ENCODE measurements at regions not wholly inside any gene's neighbourhood (a gene's known extent, or its start where the extent isn't known, plus 50 kb on each side); places are given as distances from the start of the nearest gene placed in this dataset.
"Not testable (repeated sequence)": the region's sequence is repeated elsewhere in the genome, so short reads cannot be mapped to it uniquely, and the experiment has no call there.

DNA sequence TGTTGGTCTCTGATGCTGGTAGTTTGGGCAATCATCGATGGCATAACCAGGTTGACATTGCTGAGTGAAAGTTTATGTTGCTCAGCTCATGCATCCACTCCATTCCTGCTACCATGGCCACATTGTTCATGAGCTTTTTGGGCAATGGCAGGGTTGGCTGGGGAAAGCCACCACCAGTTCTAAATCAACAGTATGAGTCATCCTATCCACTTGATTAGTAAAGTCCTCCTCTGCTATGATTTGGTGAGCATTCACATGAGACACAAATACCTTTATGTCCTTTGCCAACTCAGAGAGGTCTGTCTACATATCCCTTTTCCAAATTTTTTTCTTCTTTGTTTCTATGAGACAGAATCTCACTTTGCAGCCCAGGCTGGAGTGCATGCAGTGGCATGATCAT is 129.7 kb upstream of the FBN2 start:
- no peak for DNase-seq (ENCODE audit: low spot score)

DNA sequence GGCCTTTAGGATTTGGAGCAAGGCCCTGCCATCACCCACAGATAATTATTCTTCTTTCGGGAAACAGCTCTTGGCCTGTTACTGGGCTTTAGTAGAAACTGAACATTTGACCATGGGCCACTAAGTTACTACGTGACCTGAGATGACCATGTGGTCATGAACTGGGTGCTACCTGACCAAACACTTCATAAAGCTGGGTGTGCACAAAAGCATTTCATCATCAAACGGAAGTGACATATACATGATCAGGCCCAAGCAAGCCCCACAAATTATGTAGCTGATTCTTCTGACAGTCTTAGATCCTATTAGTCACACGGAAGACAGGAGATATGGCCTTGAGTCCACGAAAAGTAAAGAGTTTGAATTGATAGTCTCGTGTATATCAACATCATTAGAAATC is 130.9 kb upstream of the FBN2 start:
- DNase-seq (ENCODE audit: low spot score) = no peak

DNA sequence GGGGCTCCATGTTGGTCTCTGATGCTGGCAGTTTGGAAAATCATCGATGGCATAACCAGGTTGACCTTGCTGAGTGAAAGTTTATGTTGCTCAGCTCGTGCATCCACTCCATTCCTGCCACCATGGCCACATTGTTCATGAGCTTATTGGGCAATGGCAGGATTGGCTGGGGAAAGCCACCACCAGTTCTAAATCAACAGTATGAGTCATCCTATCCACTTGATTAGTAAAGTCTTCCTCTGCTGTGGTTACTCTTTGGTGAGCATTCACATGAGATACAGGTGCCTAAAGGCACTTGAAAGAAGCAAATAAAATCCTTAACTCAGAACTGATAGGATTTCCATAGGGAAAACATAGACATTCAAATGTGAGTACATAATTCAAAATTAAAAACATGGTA is 131.8 kb upstream of the FBN2 start:
- no peak for DNase-seq (ENCODE audit: low spot score)

DNA sequence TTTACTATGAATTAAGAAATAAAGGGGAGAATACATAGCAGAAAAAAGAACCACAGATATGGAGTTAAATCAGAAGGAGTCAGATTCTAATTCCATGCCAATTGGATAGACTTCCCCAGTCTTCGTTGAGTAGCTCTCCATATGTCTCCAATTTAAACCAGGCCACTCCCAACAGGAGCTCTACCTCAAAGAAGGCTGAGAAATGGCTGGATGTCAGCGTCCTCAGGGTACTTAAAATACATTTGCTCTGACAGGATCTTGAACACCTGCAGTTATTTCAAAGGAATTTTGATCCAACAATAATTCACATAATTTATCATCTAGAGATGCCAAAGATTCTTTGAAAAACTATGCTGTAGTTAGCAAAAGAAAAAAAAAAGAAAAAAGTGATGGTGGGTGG is 133.9 kb upstream of the FBN2 start:
- DNase-seq (ENCODE audit: low spot score) = no peak

DNA sequence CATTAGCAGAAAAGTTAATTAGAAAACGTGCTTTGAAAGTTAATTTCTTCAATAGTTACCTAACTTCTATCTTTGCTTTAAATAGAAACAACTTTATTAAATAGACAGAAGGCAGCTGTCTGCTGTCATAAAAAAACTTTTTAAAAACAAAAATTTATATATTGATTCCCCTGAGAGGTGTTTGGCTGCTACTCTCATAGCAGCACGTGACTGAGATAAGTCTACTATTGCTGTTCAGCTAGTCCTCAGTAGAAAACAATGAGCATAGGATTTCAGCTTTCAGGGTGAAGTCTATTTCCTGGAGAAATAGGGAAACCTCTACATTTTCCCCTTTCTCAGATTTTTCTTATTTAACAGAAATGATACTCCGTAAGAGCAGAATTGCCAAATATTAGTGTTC is 135.0 kb upstream of the FBN2 start:
- no peak for DNase-seq (ENCODE audit: low spot score)

DNA sequence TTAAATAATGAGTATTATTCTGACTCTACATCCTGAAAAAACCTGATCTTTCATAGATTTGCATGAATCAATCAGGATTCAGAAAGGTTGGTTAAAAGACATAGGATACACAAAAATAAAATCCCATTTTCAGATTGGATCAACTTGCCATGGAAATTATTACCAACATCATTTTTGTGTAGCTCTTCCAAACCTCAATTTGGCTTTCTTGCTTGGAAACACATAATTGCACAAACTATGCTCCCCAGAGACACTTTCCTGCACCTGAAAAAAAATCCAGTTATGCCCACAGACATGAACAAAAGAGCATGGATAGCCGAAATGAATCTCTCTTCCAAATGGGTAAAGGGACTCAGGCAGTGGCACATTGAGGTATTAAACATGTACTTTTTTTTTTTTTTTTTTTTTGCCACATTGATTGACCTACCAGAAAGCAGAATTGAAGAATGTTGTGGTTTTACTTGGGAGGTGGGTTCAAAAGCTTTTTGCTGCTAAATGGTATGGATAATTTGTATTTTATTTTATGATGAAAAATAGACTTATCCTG is 135.4 kb upstream of the FBN2 start:
- DNase-seq (ENCODE audit: low spot score) = no peak

DNA sequence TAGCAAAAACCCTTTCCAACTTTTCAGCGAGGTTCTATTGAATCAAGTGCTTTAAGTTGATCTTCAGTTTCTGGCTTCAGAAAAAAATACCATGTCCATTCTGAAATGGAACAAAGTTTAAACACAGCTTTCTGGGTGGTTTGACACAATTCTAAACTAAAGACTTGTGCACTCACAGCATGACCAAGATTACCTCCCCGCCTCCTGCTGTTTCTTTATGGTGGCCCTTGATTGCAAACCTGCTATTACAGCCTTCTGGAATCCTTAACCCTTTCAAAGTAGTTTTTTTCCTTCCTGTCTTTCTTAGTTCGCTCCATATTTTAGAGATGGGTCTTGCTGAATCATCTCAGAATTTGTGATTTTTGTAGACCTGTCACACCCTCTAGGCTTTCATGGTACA is 135.9 kb upstream of the FBN2 start:
- no peak for DNase-seq (ENCODE audit: low spot score)

DNA sequence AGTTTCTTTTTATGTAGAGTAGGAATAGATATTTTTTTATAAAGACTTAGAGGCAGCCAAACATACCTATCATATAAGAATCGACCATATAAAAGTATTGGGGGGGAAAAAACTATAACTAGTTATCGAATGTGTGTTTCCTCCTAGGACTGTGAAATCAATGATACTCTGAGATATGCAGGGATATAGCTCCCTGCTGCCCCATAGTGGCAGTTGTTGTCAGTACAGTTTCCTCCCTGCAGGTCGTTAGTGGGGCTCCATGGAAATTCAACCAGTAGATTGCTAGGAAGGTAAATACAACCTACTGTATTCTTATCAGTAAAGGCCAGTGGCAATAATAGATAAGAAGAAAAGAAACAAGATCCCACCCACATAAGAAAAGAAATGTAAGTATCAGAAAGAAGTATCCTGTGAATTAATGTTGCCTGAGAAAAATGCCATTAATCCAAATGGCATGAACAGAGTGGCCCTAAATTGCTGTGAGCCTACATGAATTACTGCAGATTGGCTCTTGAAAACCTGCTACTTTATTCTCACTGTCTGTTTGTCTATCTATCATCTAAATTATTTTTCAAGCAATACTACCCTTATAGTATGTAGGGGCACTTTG is 136.9 kb upstream of the FBN2 start:
- DNase-seq (ENCODE audit: low spot score) = no peak

DNA sequence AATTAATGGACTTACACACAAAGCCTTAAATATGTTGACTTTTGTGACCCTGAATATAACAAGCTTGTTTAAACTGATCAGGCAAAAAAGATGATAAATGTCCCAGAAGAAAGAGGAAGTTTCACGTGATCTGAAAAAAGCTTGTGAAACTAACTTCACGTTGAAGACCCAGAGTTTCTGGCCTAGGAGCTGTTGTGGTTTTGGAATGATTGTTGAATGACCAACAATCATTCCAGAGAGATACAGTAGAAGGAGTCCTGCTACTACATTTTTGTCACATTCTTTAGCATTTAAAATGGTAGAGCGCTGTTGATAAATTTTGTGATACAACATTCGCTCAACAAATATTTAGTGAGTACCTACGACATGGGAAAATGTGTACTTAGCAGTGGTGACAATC is 143.1 kb upstream of the FBN2 start:
- DNase-seq (ENCODE audit: low spot score) = no peak

DNA sequence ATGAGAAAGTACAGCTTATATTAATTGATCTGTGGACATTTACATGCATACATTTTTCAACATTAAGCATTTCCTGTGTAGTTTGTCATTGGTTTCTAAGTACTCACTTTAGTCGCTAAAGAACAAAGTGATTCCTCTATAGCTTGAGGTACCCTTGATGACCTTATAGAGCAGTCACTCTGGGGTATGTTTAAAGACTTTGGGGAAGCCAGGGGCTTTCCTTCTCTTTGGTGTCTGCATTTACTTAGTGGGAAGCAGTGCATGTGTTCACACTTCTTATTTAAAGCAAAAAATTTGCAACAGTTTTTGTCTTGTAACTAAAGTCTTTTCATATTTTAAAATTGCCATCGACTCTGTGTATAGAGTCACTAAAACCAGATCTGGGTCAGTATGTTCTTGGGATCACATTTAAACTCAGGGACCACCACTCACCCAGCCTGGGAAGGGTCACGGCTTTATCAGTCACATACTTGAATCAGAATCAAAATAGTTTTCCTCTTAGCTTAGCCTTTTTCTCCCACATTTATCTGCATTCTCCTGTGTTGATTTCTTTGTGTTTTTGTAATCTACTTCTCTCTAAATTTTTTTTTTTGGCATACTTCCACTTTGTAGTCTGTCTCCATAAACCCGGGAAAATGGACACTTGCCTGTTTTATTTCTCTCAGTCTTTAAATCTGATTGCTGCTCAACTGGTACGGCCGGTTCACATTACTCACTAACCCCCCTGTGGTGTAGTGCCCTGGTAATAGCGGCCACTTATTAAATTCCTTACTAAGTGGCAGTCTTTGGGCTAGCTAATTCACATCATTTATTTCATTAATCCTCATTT is 143.9 kb upstream of the FBN2 start:
- DNase-seq (ENCODE audit: low spot score) = no peak

DNA sequence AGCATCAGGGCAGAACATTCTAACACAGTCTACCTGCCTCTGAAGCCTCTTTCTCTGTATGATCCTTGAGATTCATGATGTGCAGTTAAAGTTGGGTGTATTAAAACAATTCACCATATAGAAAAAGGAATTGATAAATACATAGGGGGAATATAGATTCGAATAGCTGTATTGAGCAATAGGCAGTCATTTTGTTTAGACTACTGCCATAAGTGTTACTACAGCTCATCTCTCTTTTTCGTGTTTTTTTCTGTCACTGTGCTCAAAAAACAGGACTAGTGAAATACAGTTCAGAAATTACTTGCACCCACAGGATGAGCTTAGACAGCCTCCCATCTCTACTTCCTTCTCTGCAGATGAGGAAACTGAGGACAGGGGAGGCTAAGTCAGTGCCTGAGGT is 144.6 kb upstream of the FBN2 start:
- DNase-seq (ENCODE audit: low spot score) = no peak

DNA sequence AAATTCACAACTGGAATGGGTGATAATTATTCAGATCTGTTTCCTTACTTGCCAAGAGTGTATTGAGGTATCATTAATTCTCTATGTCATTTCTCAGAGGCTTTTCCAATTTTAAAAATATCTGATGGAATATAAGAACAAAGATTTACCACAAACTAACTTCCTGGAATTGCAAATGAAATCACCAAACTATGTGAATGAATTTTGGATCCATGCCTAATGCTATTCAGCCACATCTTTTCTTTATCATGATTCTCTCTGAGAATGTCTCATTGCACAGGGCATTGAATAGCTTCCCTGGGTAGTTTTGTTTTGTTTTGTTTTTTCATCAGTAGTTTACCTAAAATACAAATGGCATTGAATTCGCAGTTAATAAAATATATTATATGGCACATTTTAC is 146.9 kb upstream of the FBN2 start:
- no peak for DNase-seq (ENCODE audit: low spot score)

DNA sequence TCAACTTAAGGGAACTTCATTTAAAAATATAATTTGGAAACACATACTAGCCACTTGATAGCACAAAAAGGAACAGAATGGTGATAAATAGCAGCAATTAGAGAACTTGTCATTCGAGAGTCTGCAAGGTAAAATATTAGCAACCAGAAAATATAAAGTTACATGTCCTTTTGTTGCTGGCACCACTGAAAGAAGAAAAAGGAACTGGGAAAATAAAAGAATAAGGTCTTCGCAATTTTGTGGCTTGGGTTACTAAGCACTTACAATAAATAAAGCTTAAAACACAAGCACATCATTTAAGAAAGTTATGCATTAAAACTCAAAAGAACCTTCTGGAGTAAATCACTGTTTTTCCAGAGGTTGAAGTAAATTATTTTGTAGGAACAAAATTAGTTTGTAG is 149.9 kb upstream of the FBN2 start:
- no peak for DNase-seq (ENCODE audit: low spot score)

DNA sequence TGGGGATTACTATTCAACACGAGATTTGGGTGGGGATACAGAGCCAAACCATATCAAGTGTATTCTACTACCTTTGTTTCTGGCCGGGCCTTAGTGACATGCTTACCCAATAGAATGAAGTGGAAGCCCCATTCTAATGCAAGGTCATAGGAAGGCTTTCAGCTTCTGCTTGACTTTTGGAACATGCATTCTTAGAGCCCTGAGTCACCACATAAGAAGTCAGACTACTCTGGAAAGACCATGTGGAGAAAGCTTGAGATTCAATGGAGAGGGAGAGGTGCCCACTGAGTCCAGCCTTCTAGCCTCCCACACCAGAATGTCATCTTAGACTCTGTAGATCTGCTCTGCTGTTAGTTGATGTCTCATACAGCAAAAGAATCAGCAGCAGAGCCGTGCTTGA is 155.7 kb upstream of the FBN2 start:
- DNase-seq (ENCODE audit: low spot score) = no peak

DNA sequence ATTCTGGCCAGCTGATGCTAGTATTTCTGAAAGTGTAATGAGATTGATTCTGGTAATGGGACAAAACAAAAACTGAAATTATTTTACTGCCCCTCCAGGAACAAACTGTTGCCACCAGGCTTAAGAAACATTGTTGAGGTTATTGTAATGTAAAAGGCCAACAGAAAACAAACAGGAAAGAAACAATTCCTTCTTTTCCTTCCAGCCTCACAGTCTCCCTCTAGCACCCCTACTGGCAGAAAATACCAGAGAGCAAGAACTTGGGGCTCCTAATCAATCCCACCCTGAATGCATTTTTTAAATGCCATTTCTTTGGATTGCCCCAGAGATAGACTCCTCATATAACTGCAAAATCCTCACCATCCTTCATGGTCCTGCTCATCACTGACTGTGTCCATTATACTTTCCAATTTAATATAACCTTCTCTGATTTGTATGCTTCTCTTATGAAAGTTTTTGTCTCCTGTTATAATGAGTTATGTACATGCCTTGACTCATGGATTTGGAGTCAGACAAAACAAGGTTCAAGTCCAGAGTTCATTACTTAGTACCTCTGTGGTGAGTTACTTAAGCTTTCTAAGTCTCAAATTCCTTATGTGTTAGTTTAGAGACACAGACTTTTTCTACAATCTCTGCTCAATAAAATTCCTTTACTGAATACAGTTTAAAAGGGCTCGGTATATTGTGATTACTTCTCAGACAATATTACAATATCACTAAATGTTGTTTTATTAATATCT is 157.9 kb upstream of the FBN2 start:
- no peak for DNase-seq (ENCODE audit: low spot score)

DNA sequence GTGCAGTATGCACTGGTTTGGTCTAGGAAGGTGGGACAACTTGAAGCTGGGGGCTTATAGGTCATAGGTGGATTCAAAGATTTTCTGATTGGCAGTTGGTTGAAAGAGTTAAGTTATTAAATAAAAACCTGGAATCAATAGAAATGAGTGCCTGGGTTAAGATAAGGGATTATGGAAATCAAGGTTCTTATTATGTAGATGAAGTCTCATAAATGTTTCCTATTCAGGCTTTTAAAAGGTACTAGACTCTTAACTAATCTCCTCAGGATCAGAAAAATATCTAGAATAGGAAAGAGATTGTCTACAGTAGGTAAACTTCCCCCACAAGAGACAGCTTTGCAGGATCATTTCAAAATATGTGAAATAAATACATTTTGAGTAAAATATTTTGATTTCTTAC is 163.3 kb upstream of the FBN2 start:
- no peak for DNase-seq (ENCODE audit: low spot score)

DNA sequence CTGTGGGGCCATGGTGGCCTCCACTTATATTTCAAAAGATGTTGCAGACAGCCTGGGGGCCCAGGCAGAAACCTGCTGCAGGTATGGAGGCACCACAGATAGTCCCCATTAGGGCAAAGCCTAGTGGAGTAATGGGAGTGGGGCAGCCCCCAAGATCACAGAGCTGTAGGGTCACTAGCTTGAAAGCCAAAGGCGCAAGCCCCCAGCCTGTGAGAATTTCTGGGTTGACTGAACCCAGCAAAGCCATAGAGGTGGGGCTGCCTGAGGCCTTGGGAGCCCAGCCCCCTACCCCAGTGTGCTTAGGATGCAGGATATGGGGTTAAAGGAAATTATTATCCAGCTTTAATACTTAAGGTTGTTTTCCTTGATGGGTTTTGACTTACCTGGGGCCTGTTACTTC is 165.3 kb upstream of the FBN2 start:
- DNase-seq (ENCODE audit: low spot score) = no peak

DNA sequence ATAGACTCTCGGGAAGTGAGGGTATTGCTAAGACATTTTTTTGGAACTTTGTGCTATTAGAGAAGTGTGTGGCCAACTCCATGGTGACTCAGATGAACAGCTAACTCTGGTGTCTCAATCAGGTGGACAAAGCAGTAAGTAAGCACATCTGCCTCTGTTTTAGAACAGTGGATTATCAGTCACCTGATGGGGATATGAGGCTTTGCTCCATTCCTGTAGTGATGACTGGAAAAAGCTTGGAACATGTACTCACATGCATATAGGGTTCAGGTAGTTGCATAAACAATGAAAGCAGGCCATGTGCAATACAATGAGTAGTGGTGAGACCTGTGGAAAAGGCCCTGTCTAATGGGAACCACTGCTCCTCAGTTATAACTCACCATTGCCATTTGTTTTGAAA is 168.2 kb upstream of the FBN2 start:
- no peak for DNase-seq (ENCODE audit: low spot score)

DNA sequence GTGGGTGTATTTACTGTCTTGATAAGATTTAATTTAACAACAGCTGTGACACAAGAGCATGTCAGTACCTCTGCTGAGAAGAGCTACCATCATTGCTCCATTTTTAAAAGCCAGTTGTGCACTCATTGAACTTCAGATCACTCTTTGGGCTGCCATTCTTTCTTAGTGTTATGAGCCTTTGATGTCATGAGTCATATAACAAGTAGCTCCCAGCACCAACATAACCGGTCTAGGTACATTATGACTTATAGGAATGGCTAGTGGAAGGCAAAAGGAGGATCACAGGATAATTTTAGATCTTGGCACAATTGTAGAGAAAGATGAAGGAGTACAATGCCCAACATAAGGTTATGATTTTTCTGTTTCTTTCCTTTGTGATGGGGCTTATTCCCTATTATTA is 170.8 kb upstream of the FBN2 start:
- DNase-seq (ENCODE audit: low spot score) = no peak

DNA sequence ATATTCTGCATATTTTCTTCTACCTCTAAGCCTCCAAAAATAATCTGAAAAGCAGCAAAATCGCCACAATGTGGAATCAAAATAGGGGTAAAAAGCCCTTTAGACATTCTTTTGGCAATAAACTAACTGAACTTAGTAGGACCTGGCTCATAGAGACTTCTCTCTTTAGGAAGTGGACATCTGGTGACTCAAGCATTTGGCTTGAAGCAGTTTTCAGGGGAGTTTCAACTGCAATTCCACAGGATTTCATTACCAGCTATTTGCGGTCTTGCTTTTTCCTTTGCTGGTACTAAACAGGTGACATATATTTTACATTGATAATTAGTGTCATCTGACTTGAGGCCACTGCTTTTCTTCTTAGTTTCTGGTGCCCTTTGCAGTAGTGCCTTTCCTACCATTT is 173.2 kb upstream of the FBN2 start:
- no peak for DNase-seq (ENCODE audit: low spot score)

DNA sequence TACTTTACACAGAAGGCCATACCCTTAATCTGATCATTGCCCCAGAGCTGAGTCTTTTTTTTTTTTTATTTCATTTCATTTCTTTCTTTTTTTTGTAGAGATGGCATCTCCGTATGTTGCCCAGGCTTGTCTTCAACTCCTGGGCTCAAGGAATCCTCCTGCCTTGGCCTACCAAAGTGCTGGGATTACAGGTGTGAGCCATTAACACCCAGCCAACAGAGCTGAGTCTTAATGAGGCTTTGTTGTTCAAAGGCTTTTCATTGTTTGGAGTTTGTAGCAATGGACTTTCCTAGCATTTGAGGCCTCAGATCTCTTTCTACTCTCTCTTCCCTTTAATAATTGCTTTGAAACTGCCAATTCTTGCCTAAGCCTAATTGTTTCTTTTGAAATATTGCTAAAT is 176.5 kb upstream of the FBN2 start:
- no peak for DNase-seq (ENCODE audit: low spot score)

DNA sequence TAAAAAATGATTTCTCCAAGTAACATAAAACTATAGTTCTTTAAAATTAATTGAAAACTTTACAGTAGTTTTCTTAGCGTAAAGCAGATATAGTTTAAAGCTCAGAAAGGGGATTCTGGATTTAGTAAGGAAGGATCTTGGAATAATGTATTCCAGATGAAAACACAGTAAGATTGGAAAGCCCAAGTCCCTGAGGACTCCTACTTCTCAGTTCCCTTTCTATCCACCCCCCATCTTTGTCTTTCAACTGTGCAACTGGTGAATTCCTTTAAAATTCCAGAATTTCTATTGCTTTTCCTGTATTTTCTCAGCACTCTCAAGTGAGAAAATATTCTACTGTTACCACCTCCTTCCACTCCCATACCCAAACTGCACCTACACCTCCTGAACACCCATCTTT is 184.5 kb upstream of the FBN2 start:
- DNase-seq (ENCODE audit: low spot score) = no peak

DNA sequence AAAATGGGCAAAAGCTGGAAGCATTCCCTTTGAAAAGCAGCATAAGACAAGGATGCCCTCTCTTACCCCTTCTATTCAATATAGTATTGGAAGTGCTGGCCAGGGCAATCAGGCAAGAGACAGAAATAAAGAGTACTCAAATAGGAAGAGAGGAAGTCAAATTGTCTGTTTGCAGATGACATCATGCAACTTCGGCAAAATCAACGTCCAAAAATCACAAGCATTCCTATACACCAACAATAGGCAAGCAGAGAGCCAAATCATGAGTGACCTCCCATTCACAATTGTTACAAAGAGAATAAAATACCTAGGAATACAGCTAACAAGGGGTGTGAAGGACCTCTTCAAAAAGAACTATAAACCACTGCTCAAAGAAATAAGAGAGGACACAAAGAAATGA is 192.0 kb upstream of the FBN2 start:
- DNase-seq (ENCODE audit: low spot score) = not testable (repeated sequence)

Data from putamen (tissue), 1 donor.